ENCODE measurements at regions not wholly inside any gene's neighbourhood (a gene's known extent, or its start where the extent isn't known, plus 50 kb on each side); places are given as distances from the start of the nearest gene placed in this dataset.

GRCh38 chr12:118625050-118625675 lies 248.8 kb downstream of the SUDS3 start (continued):
- TF ChIP-seq THRB (CRISPR knock-in tag; conservative IDR thresholded peaks at IDR 0.05): no peak
- peak; percentile 23 for TF ChIP-seq PRDM10 (IDR thresholded peaks at IDR 0.05; ENCODE audit: partially characterized antibody)
- TF ChIP-seq PKNOX1 (IDR thresholded peaks at IDR 0.05): no peak
- no peak for TF ChIP-seq POLR2A (conservative IDR thresholded peaks at IDR 0.05)
- TF ChIP-seq RUNX1 (IDR thresholded peaks at IDR 0.05; ENCODE audit: low read depth): no peak
- TF ChIP-seq CTCF (IDR thresholded peaks at IDR 0.05 in 2 of 3, conservative IDR thresholded peaks at IDR 0.05 in 1 of 3; ENCODE audit: insufficient read depth in 2 of 3, low read depth in 1 of 3, low read length in 3 of 3): no peak
- no peak for TF ChIP-seq ZBTB34 (CRISPR knock-in tag; IDR thresholded peaks at IDR 0.05)
- TF ChIP-seq RBM17 (IDR thresholded peaks at IDR 0.05; ENCODE audit: borderline replicate concordance, low read depth, low read length): no peak
- peak; percentile 59 for TF ChIP-seq MTA2 (IDR thresholded peaks at IDR 0.05; ENCODE audit: low read depth)
- no peak for TF ChIP-seq SRSF9 (IDR thresholded peaks at IDR 0.05; ENCODE audit: borderline replicate concordance, low read depth, low read length)
